ENCODE measurements at regions not wholly inside any gene's neighbourhood (a gene's known extent, or its start where the extent isn't known, plus 50 kb on each side); places are given as distances from the start of the nearest gene placed in this dataset.

DNA sequence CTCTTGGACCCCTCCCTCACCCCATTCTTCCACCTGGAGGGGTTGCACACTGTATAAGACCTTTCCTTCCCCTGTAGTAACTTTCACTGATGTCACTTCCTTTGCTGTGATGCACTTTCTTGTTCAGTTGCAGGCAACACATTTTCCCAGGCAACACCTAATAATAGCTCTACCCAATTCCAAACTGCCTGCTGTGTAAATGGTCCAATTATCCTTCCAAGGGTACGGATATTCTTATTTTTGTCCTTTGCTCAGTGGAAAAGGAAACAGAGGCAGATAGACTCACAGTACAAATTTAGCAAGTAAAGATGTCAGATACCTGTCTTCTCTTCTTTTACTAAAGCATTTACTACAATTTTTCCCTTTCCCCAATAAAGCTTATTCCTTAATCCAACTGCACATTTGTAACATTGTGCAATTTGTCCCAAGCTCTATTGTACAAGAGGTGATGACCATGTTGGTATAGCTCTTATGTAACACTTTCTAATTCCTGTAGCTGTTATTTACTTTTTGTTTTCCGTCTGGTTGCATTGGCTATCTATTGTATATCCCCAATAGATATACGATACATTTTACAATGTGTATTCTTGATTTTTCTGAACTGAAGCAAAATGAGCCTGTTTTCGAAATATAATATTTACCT is 69.1 kb upstream of the NPFFR2 start:
- Mint-ChIP-seq H3K9me3 (peaks cover 4% of the 10 kb centered on the region in 2 donors), H3K4me1 (no peaks in the 10 kb centered on the region), H3K27me3 (no peaks in the 10 kb centered on the region), H3K4me3 (no peak overlapping the region), H3K27ac (no peak overlapping the region), H3K36me3 (no peaks in the 10 kb centered on the region)
- ATAC-seq (replicated peaks) (no peak), DNase-seq (no peak)

DNA sequence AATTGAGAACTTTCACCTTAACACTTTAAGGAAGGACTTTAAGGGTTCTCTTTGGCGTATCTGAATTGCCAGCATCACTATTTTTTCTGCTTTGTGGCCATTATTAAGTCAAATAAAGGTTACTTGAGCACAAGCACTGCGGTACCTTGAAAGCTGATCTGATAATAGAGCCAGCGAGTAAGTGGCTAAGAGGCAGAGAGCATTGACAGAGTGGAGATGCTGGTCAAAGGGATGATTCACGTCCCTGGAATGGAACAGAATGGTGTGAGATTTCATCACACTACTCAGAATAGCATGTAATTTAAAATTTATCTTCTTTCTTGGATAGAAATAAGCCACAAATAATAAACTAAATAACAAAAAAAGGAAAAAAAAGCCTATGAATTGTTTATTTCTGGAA is 57.1 kb upstream of the NPFFR2 start:
- ATAC-seq (replicated peaks), result no peak
- H3K27me3 Mint-ChIP-seq, result no peaks in the 10 kb centered on the region

DNA sequence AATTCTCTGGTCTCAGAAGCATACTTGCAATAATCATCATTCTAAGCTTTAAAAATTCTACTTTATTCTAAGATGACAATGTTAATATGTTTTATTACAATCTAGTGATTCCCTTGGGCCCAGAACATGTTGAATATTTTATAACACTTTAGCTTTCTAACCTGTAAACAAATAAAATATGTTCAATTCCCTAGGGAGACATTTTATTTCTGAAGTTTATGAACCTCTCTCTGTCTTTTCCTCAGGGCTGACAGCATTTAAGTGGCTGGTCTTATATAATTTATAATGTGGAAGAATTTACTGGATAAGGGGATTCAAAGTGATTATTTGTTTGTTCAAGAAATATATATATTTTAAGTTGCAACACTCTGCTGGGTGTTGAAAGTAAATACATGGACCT is 55.3 kb upstream of the NPFFR2 start:
- DNase-seq, result no peak
- H3K4me3 Mint-ChIP-seq, result no peak overlapping the region
- H3K27me3 Mint-ChIP-seq, result no peaks in the 10 kb centered on the region

More for the DNA sequence above, 57.1 kb upstream of the NPFFR2 start:
- no peaks in the 10 kb centered on the region for H3K36me3 Mint-ChIP-seq
- no peak for DNase-seq
- peaks cover 2 to 3% of the 10 kb centered on the region in 2 donors for H3K9me3 Mint-ChIP-seq
- no peak overlapping the region for H3K4me3 Mint-ChIP-seq
- H3K4me1 Mint-ChIP-seq, result no peaks in the 10 kb centered on the region
- no peak overlapping the region for H3K27ac Mint-ChIP-seq

DNA sequence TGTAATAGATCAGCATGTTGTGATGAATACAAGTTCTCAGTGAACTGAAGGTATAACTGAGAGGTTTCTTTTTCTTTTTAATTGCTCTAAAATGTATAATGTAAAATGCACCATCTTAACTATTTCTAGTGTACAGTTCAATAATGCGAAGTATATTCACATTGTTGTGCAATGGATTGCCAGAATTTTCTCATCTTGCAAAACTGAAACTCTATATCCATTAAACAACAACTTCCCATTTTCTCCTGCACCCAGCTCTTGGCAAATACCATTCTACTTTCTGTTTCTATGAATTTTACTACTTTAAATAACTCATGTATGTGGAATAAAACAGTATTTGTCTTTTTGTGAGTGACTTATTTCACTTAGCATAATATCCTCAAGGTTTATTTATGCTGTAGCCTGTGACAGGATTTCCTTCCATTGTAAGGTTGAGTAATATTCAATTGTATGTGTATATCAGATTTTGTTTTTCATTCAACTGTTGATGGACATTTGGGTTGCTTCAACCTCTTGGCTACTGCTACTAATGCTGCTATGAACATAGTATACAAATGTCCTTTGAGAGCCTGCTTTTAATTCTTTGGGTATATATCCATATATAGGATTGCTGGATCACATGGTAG is 53.5 kb upstream of the NPFFR2 start:
- Mint-ChIP-seq H3K36me3 (no peaks in the 10 kb centered on the region), H3K27ac (no peak overlapping the region), H3K4me3 (no peak overlapping the region), H3K4me1 (no peaks in the 10 kb centered on the region), H3K27me3 (no peaks in the 10 kb centered on the region), H3K9me3 (peaks cover 2 to 3% of the 10 kb centered on the region in 2 donors)
- DNase-seq (no peak), ATAC-seq (replicated peaks) (no peak)

More for the DNA sequence above, 55.3 kb upstream of the NPFFR2 start:
- Mint-ChIP-seq H3K9me3 (peaks cover 2 to 3% of the 10 kb centered on the region in 2 donors), H3K4me1 (no peaks in the 10 kb centered on the region), H3K27ac (no peak overlapping the region), H3K36me3 (no peaks in the 10 kb centered on the region)
- ATAC-seq (replicated peaks), result no peak

DNA sequence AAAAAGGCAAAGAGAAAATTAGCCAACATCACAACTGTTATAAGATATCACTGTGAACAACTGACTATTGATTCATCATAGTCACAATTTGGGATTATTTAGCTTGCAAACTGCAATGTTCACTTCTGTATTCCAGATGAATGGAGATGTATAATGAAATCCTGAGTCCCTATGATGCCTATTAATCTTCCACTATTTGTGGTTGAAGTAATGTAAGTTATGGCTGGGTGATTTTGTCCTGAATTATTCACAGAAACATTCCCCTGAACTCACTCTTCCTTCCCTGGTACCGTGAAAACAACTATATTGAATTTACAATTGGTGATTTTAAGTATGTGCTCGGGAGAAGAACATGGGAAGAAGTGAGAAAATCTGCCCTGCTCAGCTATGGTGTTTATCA is 50.8 kb upstream of the NPFFR2 start:
- H3K36me3 Mint-ChIP-seq, result no peaks in the 10 kb centered on the region
- H3K27me3 Mint-ChIP-seq, result no peaks in the 10 kb centered on the region
- no peak for ATAC-seq (replicated peaks)
- H3K4me1 Mint-ChIP-seq, result no peaks in the 10 kb centered on the region
- peaks cover 2 to 9% of the 10 kb centered on the region in 2 donors for H3K9me3 Mint-ChIP-seq
- no peak for DNase-seq
- H3K4me3 Mint-ChIP-seq, result no peak overlapping the region
- no peak overlapping the region for H3K27ac Mint-ChIP-seq
